A673 (cell line): ENCODE measurements at regions not wholly inside any gene's neighbourhood (a gene's known extent, or its start where the extent isn't known, plus 50 kb on each side); places are given as distances from the start of the nearest gene placed in this dataset.
"Not testable (repeated sequence)": the region's sequence is repeated elsewhere in the genome, so short reads cannot be mapped to it uniquely, and the experiment has no call there.

Experiments
- BruUV-seq: library from RNA; stranded (reverse); fragments of 400-500 nt; replicated peaks from 2 replicates; lab custom pipeline; 2021; lab: Mats Ljungman, UMichigan
- CTCF ChIA-PET: fragments of 300-600 bp; sonication (Branson Sonifier 250); formaldehyde crosslinking; loops from one replicate; lab custom pipeline; 2022; ENCODE audit warnings: antibody characterized with exemption; lab: Charles Lee
- POLR2A ChIA-PET: fragments of 300-600 bp; sonication (Branson Sonifier 250); formaldehyde crosslinking; loops from one replicate; lab custom pipeline; 2022; ENCODE audit warnings: antibody characterized with exemption; ENCODE audit not compliant: low non-redundant PET; lab: Charles Lee
- DNase-seq: peaks from one replicate; pipeline ENCODE4 v3.0.0-alpha.2; 2015; ENCODE audit warnings: low spot score
- H3K27ac ChIP-seq: fragments of 200-600 bp; sonication (generic); 2 replicates; pipeline ENCODE4 v1.5.1; 2016; ENCODE audit warnings: mixed run types, low read depth, mild to moderate bottlenecking, mixed read lengths, antibody characterized with exemption, low read length; ENCODE audit not compliant: poor library complexity, severe bottlenecking
- H3K27me3 ChIP-seq: fragments of 200-600 bp; sonication (generic); replicated peaks from 2 replicates; pipeline ENCODE4 v1.6.1; 2017; ENCODE audit warnings: mixed run types, low read depth, mild to moderate bottlenecking, mixed read lengths, antibody characterized with exemption, low read length; ENCODE audit not compliant: insufficient read depth, poor library complexity
- H3K36me3 ChIP-seq: fragments of 200-600 bp; sonication (generic); 2 replicates; pipeline ENCODE4 v1.6.1; 2016; ENCODE audit warnings: mixed run types, mild to moderate bottlenecking, mixed read lengths, antibody characterized with exemption, low read length; ENCODE audit not compliant: insufficient read depth, poor library complexity, severe bottlenecking
- H3K4me1 ChIP-seq: fragments of 200-600 bp; sonication (generic); 2 replicates; pipeline ENCODE4 v1.6.1; 2017; ENCODE audit warnings: mixed run types, mild to moderate bottlenecking, mixed read lengths, antibody characterized with exemption, low read length; ENCODE audit not compliant: insufficient read depth, poor library complexity, severe bottlenecking
- H3K4me3 ChIP-seq: fragments of 200-600 bp; sonication (generic); 2 replicates; pipeline ENCODE4 v1.5.1; 2016; ENCODE audit warnings: low read depth, mixed run types, mild to moderate bottlenecking, mixed read lengths, low read length; ENCODE audit not compliant: poor library complexity, severe bottlenecking
- H3K9me3 ChIP-seq: fragments of 200-600 bp; sonication (generic); 2 replicates; pipeline ENCODE4 v1.6.1; 2016; ENCODE audit warnings: mixed run types, low read depth, mild to moderate bottlenecking, mixed read lengths, antibody characterized with exemption, low read length; ENCODE audit not compliant: poor library complexity, severe bottlenecking
- CTCF ChIP-seq: fragments of 300-800, 200-600 bp; sonication (generic); conservative IDR thresholded peaks from 2 replicates; pipeline ENCODE4 v1.5.1; 2017; ENCODE audit warnings: low read depth, mild to moderate bottlenecking, antibody characterized with exemption, low read length, moderate library complexity, mixed read lengths
- EZH2 ChIP-seq: fragments of 200-600 bp; sonication (generic); IDR thresholded peaks from 2 replicates; pipeline ENCODE4 v1.6.1; 2017; ENCODE audit warnings: borderline replicate concordance, low read depth, mild to moderate bottlenecking, mixed read lengths, antibody characterized with exemption, low read length; ENCODE audit not compliant: poor library complexity, severe bottlenecking
- intact Hi-C: fragments of 100-400 bp; cut with micrococcal nuclease; formaldehyde crosslinking; loops from one replicate; pipeline ENCODE4 v1.10.0; 2022; ENCODE audit not compliant: unreplicated experiment

GRCh38 chr15:84360902-84361301 is 125.3 kb downstream of the GOLGA6L4 start:
- H3K36me3 ChIP-seq, H3K27ac ChIP-seq, H3K4me3 ChIP-seq, intact Hi-C loops, CTCF ChIA-PET, DNase-seq, H3K4me1 ChIP-seq, H3K9me3 ChIP-seq, POLR2A ChIA-PET, BruUV-seq, H3K27me3 ChIP-seq: not testable (repeated sequence)

DNA sequence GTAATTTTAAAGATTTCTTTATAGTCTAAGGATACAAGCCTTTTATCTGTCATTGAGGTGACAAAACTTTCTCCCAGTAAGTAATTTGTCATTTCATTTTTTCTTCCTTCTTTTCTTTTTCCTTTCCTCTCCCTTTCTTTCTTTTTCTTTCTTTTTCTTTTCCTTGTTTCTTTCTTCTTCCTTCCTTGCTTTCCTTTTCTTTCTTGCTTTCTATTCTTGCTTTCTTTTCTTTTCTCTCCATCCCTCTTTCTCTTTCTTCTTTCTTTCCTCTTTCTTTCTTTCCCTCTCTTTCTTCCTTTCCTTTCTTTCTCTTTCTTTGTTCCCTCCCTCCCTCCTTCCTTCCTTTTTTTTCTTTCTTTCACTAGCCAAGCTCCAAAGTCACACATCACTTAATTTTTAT is 148.8 kb downstream of the GOLGA6L4 start:
- CTCF ChIA-PET, H3K36me3 ChIP-seq, DNase-seq, H3K4me1 ChIP-seq, H3K9me3 ChIP-seq, intact Hi-C loops, H3K4me3 ChIP-seq, POLR2A ChIA-PET, BruUV-seq, H3K27ac ChIP-seq, H3K27me3 ChIP-seq: not testable (repeated sequence)

- no peak overlapping the region for H3K27ac ChIP-seq
- no peak overlapping the region for H3K4me3 ChIP-seq
- ChIA-PET POLR2A (no interaction called here), CTCF (no interaction called here)
- H3K27me3 ChIP-seq, result peaks cover 7% of the 10 kb centered on the region
- BruUV-seq, result no TSS peak
- no peak for DNase-seq
- intact Hi-C loops, result no loop called here
- TF ChIP-seq CTCF, result no peak
- no peak for TF ChIP-seq EZH2
- H3K36me3 ChIP-seq, result no peaks in the 10 kb centered on the region
- H3K9me3 ChIP-seq, result no peaks in the 10 kb centered on the region
- H3K4me1 ChIP-seq, result no peaks in the 10 kb centered on the region
Measured at GRCh38 chr15:84387086-84387485, 151.5 kb downstream of the GOLGA6L4 start.

DNA sequence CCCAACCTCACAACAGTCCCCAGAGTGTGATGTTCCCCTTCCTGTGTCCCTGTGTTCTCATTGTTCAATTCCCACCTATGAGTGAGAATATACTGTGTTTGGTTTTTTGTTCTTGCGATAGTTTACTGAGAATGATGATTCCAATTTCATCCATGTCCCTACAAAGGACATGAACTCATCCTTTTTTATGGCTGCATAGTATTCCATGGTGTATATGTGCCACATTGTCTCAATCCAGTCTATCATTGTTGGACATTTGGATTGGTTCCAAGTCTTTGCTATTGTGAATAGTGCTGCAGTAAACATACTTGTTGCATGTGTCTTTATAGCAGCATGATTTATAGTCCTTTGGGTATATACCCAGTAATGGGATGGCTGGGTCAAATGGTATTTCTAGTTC is 152.6 kb downstream of the GOLGA6L4 start:
- H3K9me3 ChIP-seq, H3K4me1 ChIP-seq, DNase-seq, BruUV-seq, H3K27me3 ChIP-seq, H3K27ac ChIP-seq, POLR2A ChIA-PET, H3K4me3 ChIP-seq, intact Hi-C loops, H3K36me3 ChIP-seq, CTCF ChIA-PET: not testable (repeated sequence)

DNA sequence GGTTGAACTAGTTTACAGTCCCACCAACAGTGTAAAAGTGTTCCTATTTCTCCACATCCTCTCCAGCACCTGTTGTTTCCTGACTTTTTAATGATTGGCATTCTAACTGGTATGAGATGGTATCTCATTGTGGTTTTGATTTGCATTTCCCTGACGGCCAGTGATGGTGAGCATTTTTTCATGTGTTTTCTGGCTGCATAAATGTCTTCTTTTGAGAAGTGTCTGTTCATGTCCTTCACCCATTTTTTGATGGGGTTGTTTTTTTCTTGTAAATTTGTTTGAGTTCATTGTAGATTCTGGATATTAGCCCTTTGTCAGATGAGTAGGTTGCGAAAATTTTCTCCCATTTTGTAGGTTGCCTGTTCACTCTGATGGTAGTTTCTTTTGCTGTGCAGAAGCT is 153.1 kb downstream of the GOLGA6L4 start:
- H3K27ac ChIP-seq, POLR2A ChIA-PET, H3K9me3 ChIP-seq, DNase-seq, H3K27me3 ChIP-seq, H3K36me3 ChIP-seq, H3K4me3 ChIP-seq, BruUV-seq, intact Hi-C loops, CTCF ChIA-PET, H3K4me1 ChIP-seq: not testable (repeated sequence)

DNA sequence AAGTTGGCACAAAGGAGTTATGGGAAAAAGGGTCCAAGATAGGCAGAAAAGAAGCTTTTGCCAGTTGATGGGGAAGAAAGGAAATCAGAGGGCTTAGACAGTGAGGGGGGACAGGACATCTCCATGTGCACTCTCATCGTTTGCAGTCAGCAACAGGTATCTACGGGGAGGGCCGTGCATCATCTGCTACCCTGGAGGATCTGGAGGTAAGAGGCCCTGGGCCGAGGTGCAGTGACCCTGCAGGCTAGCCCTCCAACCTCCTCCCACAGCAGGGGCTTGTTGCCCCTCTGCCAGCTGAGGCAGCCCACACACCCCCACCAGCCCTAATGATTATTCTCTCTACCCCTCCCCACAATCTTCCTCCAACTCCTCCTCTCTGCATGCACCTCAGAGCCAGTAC is 154.8 kb downstream of the GOLGA6L4 start:
- BruUV-seq, POLR2A ChIA-PET, DNase-seq, intact Hi-C loops, H3K4me3 ChIP-seq, H3K4me1 ChIP-seq, CTCF ChIA-PET, H3K27ac ChIP-seq, H3K36me3 ChIP-seq, H3K9me3 ChIP-seq, H3K27me3 ChIP-seq: not testable (repeated sequence)
